Breast epithelium (tissue), 4 donors: ENCODE measurements at regions not wholly inside any gene's neighbourhood (a gene's known extent, or its start where the extent isn't known, plus 50 kb on each side); places are given as distances from the start of the nearest gene placed in this dataset.
"Not testable (repeated sequence)": the region's sequence is repeated elsewhere in the genome, so short reads cannot be mapped to it uniquely, and the experiment has no call there.

Experiments
- DNase-seq, 2 donors: peaks; one replicate each; pipeline ENCODE4 v3.0.0-alpha.2; 2019; ENCODE audit warnings: low spot score in 2 of 2
- H3K27ac ChIP-seq, 2 donors: fragments of 200-600 bp; sonication (generic) in 1 of 2; one replicate each; pipeline ENCODE4 v1.5.1; 2016 to 2019; ENCODE audit warnings: mild to moderate bottlenecking in 1 of 2
- H3K27me3 ChIP-seq, 2 donors: fragments of 200-600 bp; sonication (generic) in 1 of 2; one replicate each; pipeline versions ENCODE4 v1.5.1 to v1.6.0; 2017 to 2019; ENCODE audit warnings: control low read depth in 1 of 2, mild to moderate bottlenecking in 1 of 2
- H3K36me3 ChIP-seq: fragments of 200-600 bp; one replicate; pipeline ENCODE4 v1.5.1; 2019
- H3K4me1 ChIP-seq, 2 donors: fragments of 200-600 bp; sonication (generic); one replicate each; pipeline ENCODE4 v1.5.1; 2016 to 2019; ENCODE audit warnings: control low read depth in 1 of 2
- H3K4me3 ChIP-seq, 3 donors: fragments of 200-600 bp; sonication (generic); 1 replicate in 2 of 3; 2 replicates in 1 of 3; pipeline ENCODE4 v1.5.1; 2016 to 2019; ENCODE audit warnings: mild to moderate bottlenecking in 3 of 3, moderate library complexity in 2 of 3
- H3K9me3 ChIP-seq, 2 donors: fragments of 200-600 bp; sonication (generic) in 1 of 2; one replicate each; pipeline ENCODE4 v1.5.1; 2016 to 2019; ENCODE audit warnings: control low read depth in 1 of 2
- CTCF ChIP-seq, 3 donors: fragments of 450-650 bp; IDR thresholded peaks; one replicate each; pipeline ENCODE4 v1.5.1; 2016 to 2017; ENCODE audit warnings: antibody characterized with exemption in 3 of 3, mild to moderate bottlenecking in 3 of 3, moderate library complexity in 3 of 3
- POLR2A ChIP-seq: fragments of 450-650 bp; IDR thresholded peaks from one replicate; pipeline ENCODE4 v1.6.1; 2016; ENCODE audit warnings: antibody characterized with exemption, mild to moderate bottlenecking, moderate library complexity
- POLR2AphosphoS5 ChIP-seq, 3 donors: sonication (generic); formaldehyde crosslinking; IDR thresholded peaks; one replicate each; pipeline ENCODE4 v1.6.1; 2017; ENCODE audit warnings: antibody characterized with exemption in 3 of 3
- intact Hi-C: fragments of 100-400 bp; cut with DNase I; formaldehyde crosslinking; loops from one replicate; pipeline ENCODE4 v1.15.1; 2023; ENCODE audit warnings: low total_unique reads

- no peak for TF ChIP-seq POLR2AphosphoS5 (IDR thresholded peaks at IDR 0.05)
- no peak for TF ChIP-seq POLR2A
- no peak for TF ChIP-seq CTCF (IDR thresholded peaks at IDR 0.05)
- H3K36me3 ChIP-seq, result no peaks in the 10 kb centered on the region
- intact Hi-C loops, result no loop called here
- H3K27ac ChIP-seq, result no peak overlapping the region
- H3K4me1 ChIP-seq, result no peaks in the 10 kb centered on the region
- peaks cover 0 to 5% of the 10 kb centered on the region in 2 donors for H3K9me3 ChIP-seq
- DNase-seq, result no peak
- no peaks in the 10 kb centered on the region for H3K27me3 ChIP-seq
- no peak overlapping the region for H3K4me3 ChIP-seq
These were observed 64.9 kb upstream of the SULF2 start for GRCh38 chr20:47850146-47850545.

- Histone ChIP-seq H3K36me3 (no peaks in the 10 kb centered on the region), H3K9me3 (no peaks in the 10 kb centered on the region), H3K4me1 (no peaks in the 10 kb centered on the region), H3K27me3 (no peaks in the 10 kb centered on the region), H3K27ac (no peak overlapping the region), H3K4me3 (no peak overlapping the region)
- TF ChIP-seq POLR2A (no peak), CTCF (IDR thresholded peaks at IDR 0.05) (no peak), POLR2AphosphoS5 (IDR thresholded peaks at IDR 0.05) (no peak)
- intact Hi-C loops, result no loop called here
- DNase-seq, result no peak
These were observed 64.3 kb upstream of the SULF2 start for GRCh38 chr20:47849596-47849995.

- no peaks in the 10 kb centered on the region for H3K9me3 ChIP-seq
- no peaks in the 10 kb centered on the region for H3K4me1 ChIP-seq
- H3K36me3 ChIP-seq, result no peaks in the 10 kb centered on the region
- no peak overlapping the region for H3K27ac ChIP-seq
- intact Hi-C loops, result no loop called here
- H3K27me3 ChIP-seq, result no peaks in the 10 kb centered on the region
- H3K4me3 ChIP-seq, result no peak overlapping the region
- TF ChIP-seq POLR2A (no peak), CTCF (IDR thresholded peaks at IDR 0.05) (no peak), POLR2AphosphoS5 (IDR thresholded peaks at IDR 0.05) (no peak)
- DNase-seq, result no peak
These were observed 63.7 kb upstream of the SULF2 start for GRCh38 chr20:47849006-47849405.

- H3K27ac ChIP-seq, H3K4me1 ChIP-seq, H3K9me3 ChIP-seq, H3K4me3 ChIP-seq, DNase-seq, H3K27me3 ChIP-seq, H3K36me3 ChIP-seq, intact Hi-C loops: not testable (repeated sequence)
These were observed 63.3 kb upstream of the SULF2 start for GRCh38 chr20:47848534-47848933.

GRCh38 chr20:47847884-47848485 is 62.7 kb upstream of the SULF2 start:
- Histone ChIP-seq H3K4me3 (no peak overlapping the region), H3K36me3 (no peaks in the 10 kb centered on the region), H3K4me1 (no peaks in the 10 kb centered on the region), H3K27me3 (no peaks in the 10 kb centered on the region), H3K9me3 (no peaks in the 10 kb centered on the region), H3K27ac (no peak overlapping the region)
- intact Hi-C loops, result no loop called here
- DNase-seq, result no peak
- TF ChIP-seq CTCF (IDR thresholded peaks at IDR 0.05) (no peak), POLR2A (no peak), POLR2AphosphoS5 (IDR thresholded peaks at IDR 0.05) (no peak)

GRCh38 chr20:47847220-47847619 is 61.9 kb upstream of the SULF2 start:
- H3K27me3 ChIP-seq, intact Hi-C loops, H3K4me1 ChIP-seq, H3K9me3 ChIP-seq, H3K36me3 ChIP-seq, DNase-seq, H3K27ac ChIP-seq, H3K4me3 ChIP-seq: not testable (repeated sequence)

- H3K9me3 ChIP-seq, H3K4me3 ChIP-seq, H3K27ac ChIP-seq, DNase-seq, intact Hi-C loops, H3K36me3 ChIP-seq, H3K27me3 ChIP-seq, H3K4me1 ChIP-seq: not testable (repeated sequence)
These were observed 61.4 kb upstream of the SULF2 start for GRCh38 chr20:47846651-47847050.

- H3K9me3 ChIP-seq, H3K4me3 ChIP-seq, H3K36me3 ChIP-seq, DNase-seq, H3K4me1 ChIP-seq, H3K27me3 ChIP-seq, H3K27ac ChIP-seq, intact Hi-C loops: not testable (repeated sequence)
These were observed 60.2 kb upstream of the SULF2 start for GRCh38 chr20:47845382-47845977.

GRCh38 chr20:47844568-47844906 is 59.3 kb upstream of the SULF2 start:
- H3K27me3 ChIP-seq, H3K9me3 ChIP-seq, DNase-seq, H3K4me1 ChIP-seq, intact Hi-C loops, H3K4me3 ChIP-seq, H3K27ac ChIP-seq, H3K36me3 ChIP-seq: not testable (repeated sequence)
